WTC11 (cell line): ENCODE measurements at regions not wholly inside any gene's neighbourhood (a gene's known extent, or its start where the extent isn't known, plus 50 kb on each side); places are given as distances from the start of the nearest gene placed in this dataset.

Source experiments
- CTCF ChIP-seq: fragments of 200-600 bp; IDR thresholded peaks from 2 replicates; pipeline ENCODE4 v1.8.0; 2022; ENCODE audit warnings: antibody characterized with exemption
- FOXJ3 ChIP-seq: sonication (generic); formaldehyde crosslinking; IDR thresholded peaks from 2 replicates; pipeline ENCODE4 v1.9.0; 2021; ENCODE audit warnings: missing genetic modification reagents, mild to moderate bottlenecking, borderline replicate concordance
- IRF1 ChIP-seq: sonication (generic); formaldehyde crosslinking; IDR thresholded peaks from 2 replicates; pipeline ENCODE4 v1.8.0; 2023; ENCODE audit warnings: missing genetic modification reagents
- STAT6 ChIP-seq: sonication (generic); formaldehyde crosslinking; conservative IDR thresholded peaks from 2 replicates; pipeline ENCODE4 v1.8.1; 2023; ENCODE audit warnings: mild to moderate bottlenecking, low read depth, missing genetic modification reagents, moderate library complexity
- TCF7 ChIP-seq: sonication (generic); formaldehyde crosslinking; IDR thresholded peaks from 2 replicates; pipeline ENCODE4 v1.8.0; 2022; ENCODE audit warnings: mild to moderate bottlenecking, low read depth, missing genetic modification reagents, moderate library complexity
- TEAD4 ChIP-seq: sonication (generic); formaldehyde crosslinking; IDR thresholded peaks from 2 replicates; pipeline ENCODE4 v1.8.0; 2022; ENCODE audit warnings: mild to moderate bottlenecking, missing genetic modification reagents
- USF1 ChIP-seq: sonication (generic); formaldehyde crosslinking; IDR thresholded peaks from 2 replicates; pipeline ENCODE4 v1.8.0; 2022; ENCODE audit warnings: mild to moderate bottlenecking, missing genetic modification reagents
- TF ChIP-seq, protein P1 (sequence below): sonication (generic); formaldehyde crosslinking; IDR thresholded peaks from 2 replicates; pipeline ENCODE4 v1.8.1; 2022; ENCODE audit warnings: low read depth, missing genetic modification reagents, borderline replicate concordance

DNA sequence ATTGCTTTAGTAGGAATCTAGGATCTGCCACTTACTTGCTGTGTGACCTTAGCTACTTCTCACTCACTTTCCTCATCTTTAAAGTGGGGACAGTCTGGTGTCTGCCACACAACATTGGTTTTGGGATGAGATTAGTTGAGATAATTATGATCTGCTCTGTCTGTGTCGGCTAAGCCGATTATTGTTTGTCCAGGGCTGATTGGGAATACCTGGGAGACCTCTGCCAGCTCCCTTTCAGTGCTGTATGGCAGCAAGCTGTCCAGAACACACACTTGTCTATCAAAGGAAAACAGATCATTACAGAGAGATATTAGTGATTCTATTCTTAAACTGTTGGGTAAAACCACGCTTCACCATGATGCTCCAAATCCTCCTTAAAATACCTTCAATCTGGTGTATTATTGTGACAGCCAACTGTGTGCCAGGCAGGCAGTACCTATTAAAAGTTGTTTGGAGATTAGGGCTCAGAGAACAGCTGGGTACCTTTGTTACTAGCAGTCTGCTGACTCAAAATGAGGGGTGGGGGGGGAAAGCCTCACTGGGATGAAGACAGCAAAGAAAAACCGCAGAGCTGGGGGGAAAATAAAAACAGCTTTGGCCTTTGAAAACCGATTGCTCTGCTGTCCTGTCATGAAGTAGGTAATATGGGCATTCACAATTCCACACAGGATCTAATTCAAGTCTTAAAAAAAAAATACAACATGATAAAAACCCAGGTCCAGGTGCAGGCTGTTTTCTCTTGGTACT is 458.4 kb upstream of the C9orf72 start:
- TF ChIP-seq TEAD4 (CRISPR knock-in tag) = no peak
- no peak for TF ChIP-seq STAT6 (CRISPR knock-in tag)
- no peak for TF ChIP-seq CTCF
- TF ChIP-seq USF1 (CRISPR knock-in tag) = no peak
- no peak for TF ChIP-seq FOXJ3
- TF ChIP-seq TCF7 = no peak
- TF ChIP-seq, protein P1, sequence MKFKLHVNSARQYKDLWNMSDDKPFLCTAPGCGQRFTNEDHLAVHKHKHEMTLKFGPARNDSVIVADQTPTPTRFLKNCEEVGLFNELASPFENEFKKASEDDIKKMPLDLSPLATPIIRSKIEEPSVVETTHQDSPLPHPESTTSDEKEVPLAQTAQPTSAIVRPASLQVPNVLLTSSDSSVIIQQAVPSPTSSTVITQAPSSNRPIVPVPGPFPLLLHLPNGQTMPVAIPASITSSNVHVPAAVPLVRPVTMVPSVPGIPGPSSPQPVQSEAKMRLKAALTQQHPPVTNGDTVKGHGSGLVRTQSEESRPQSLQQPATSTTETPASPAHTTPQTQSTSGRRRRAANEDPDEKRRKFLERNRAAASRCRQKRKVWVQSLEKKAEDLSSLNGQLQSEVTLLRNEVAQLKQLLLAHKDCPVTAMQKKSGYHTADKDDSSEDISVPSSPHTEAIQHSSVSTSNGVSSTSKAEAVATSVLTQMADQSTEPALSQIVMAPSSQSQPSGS (CRISPR knock-in tag) = no peak
- TF ChIP-seq IRF1 = no peak
